PC-9 (cell line): ENCODE measurements at regions not wholly inside any gene's neighbourhood (a gene's known extent, or its start where the extent isn't known, plus 50 kb on each side); places are given as distances from the start of the nearest gene placed in this dataset.

Experiments
- BruUV-seq: library from RNA; stranded (reverse); fragments of 400-500 nt; replicated peaks from 2 replicates; lab custom pipeline; 2021; lab: Mats Ljungman, UMichigan
- CTCF ChIA-PET: fragments of 300-600 bp; sonication (Branson Sonifier 250); formaldehyde crosslinking; loops from one replicate; lab custom pipeline; 2022; ENCODE audit warnings: antibody characterized with exemption; lab: Charles Lee
- POLR2A ChIA-PET: fragments of 300-600 bp; sonication (Branson Sonifier 250); formaldehyde crosslinking; loops from one replicate; lab custom pipeline; 2022; ENCODE audit warnings: antibody characterized with exemption; ENCODE audit not compliant: unreplicated experiment; lab: Charles Lee
- DNase-seq, 2 experiments: peaks; one replicate each; pipeline versions ENCODE4 v3.0.0 to v3.0.0-alpha.2; 2015 to 2022; ENCODE audit warnings: mixed read lengths in 1 of 2
- H2AFZ ChIP-seq: fragments of 200-600 bp; sonication (generic); 2 replicates; pipeline ENCODE4 v1.8.1; 2017; ENCODE audit warnings: antibody characterized with exemption
- H3F3A ChIP-seq: fragments of 200-600 bp; sonication (generic); 2 replicates; pipeline ENCODE4 v1.8.1; 2017; ENCODE audit warnings: antibody characterized with exemption, mild to moderate bottlenecking, low read depth; ENCODE audit not compliant: insufficient read depth
- H3K27ac ChIP-seq: fragments of 200-600 bp; sonication (generic); 2 replicates; pipeline ENCODE4 v1.6.1; 2016; ENCODE audit warnings: mixed run types
- H3K27me3 ChIP-seq: fragments of 200-600 bp; sonication (generic); 2 replicates; pipeline ENCODE4 v1.6.1; 2016; ENCODE audit warnings: low read depth, mixed run types; ENCODE audit not compliant: insufficient read depth
- H3K36me3 ChIP-seq: fragments of 200-600 bp; sonication (generic); 2 replicates; pipeline ENCODE4 v1.6.1; 2016; ENCODE audit warnings: low read depth, mixed run types
- H3K4me1 ChIP-seq: fragments of 200-600 bp; sonication (generic); replicated peaks from 2 replicates; pipeline ENCODE4 v1.6.1; 2016; ENCODE audit warnings: mixed run types; ENCODE audit not compliant: insufficient read depth
- H3K4me2 ChIP-seq: fragments of 200-600 bp; sonication (generic); 2 replicates; pipeline ENCODE4 v1.6.1; 2017; ENCODE audit warnings: mixed run types
- H3K4me3 ChIP-seq: fragments of 200-600 bp; sonication (generic); 2 replicates; pipeline ENCODE4 v1.6.1; 2016; ENCODE audit warnings: mixed run types
- H3K79me2 ChIP-seq: fragments of 200-600 bp; sonication (generic); 2 replicates; pipeline ENCODE4 v1.6.1; 2017; ENCODE audit warnings: low read depth, mixed run types
- H3K9me2 ChIP-seq: fragments of 200-600 bp; sonication (generic); 2 replicates; pipeline ENCODE4 v1.8.1; 2017; ENCODE audit warnings: mild to moderate bottlenecking; ENCODE audit not compliant: insufficient read depth
- H3K9me3 ChIP-seq: fragments of 200-600 bp; sonication (generic); 2 replicates; pipeline ENCODE4 v1.8.1; 2016; ENCODE audit warnings: low read depth; ENCODE audit not compliant: insufficient read depth
- H4K20me1 ChIP-seq: fragments of 200-600 bp; sonication (generic); 2 replicates; pipeline ENCODE4 v1.8.1; 2017; ENCODE audit not compliant: insufficient read depth
- CTCF ChIP-seq: fragments of 200-600 bp; sonication (generic); conservative IDR thresholded peaks from 2 replicates; pipeline ENCODE4 v1.6.1; 2017; ENCODE audit warnings: mixed run types, antibody characterized with exemption, mild to moderate bottlenecking, moderate library complexity
- EZH2 ChIP-seq: fragments of 200-600 bp; sonication (generic); IDR thresholded peaks from 2 replicates; pipeline ENCODE4 v1.8.0; 2017; ENCODE audit warnings: antibody characterized with exemption, low read depth
- intact Hi-C: fragments of 100-400 bp; cut with micrococcal nuclease; formaldehyde crosslinking; loops from one replicate; pipeline ENCODE4 v1.10.0; 2022; ENCODE audit not compliant: unreplicated experiment

GRCh38 chr7:33687625-33688024 lies 217.7 kb upstream of the BMPER start:
- CTCF ChIA-PET: no interaction called here
- Histone ChIP-seq H3K9me2 (0 out of 2 replicates have a peak, but pooled peaks cover 3% of the 10 kb centered on the region), H3F3A (no peaks in the 10 kb centered on the region), H3K4me2 (no peak overlapping the region), H3K36me3 (no peaks in the 10 kb centered on the region), H3K9me3 (no peaks in the 10 kb centered on the region), H3K27ac (no peak overlapping the region), H3K79me2 (no peaks in the 10 kb centered on the region), H3K27me3 (no peaks in the 10 kb centered on the region), H3K4me1 (no peaks in the 10 kb centered on the region), H4K20me1 (no peaks in the 10 kb centered on the region), H3K4me3 (no peak overlapping the region), H2AFZ (no peak overlapping the region)
- POLR2A ChIA-PET: no interaction called here
- no peak for TF ChIP-seq EZH2
- DNase-seq: no peak
- intact Hi-C loops: no loop called here
- no TSS peak for BruUV-seq

GRCh38 chr7:33691180-33691579 lies 214.2 kb upstream of the BMPER start:
- no peaks in the 10 kb centered on the region for H3K4me1 ChIP-seq
- H3K79me2 ChIP-seq: no peaks in the 10 kb centered on the region
- DNase-seq: no peak
- no peaks in the 10 kb centered on the region for H3K36me3 ChIP-seq
- intact Hi-C loops: no loop called here
- H3K27ac ChIP-seq: no peak overlapping the region
- H4K20me1 ChIP-seq: no peaks in the 10 kb centered on the region
- no peaks in the 10 kb centered on the region for H3K27me3 ChIP-seq
- H3K9me2 ChIP-seq: 0 out of 2 replicates have a peak, but pooled peaks cover 3% of the 10 kb centered on the region
- no peak for TF ChIP-seq CTCF
- no peak for TF ChIP-seq EZH2
- H3K4me3 ChIP-seq: no peak overlapping the region
- H3K4me2 ChIP-seq: no peak overlapping the region
- ChIA-PET CTCF (no interaction called here), POLR2A (no interaction called here)
- H2AFZ ChIP-seq: no peak overlapping the region
- no peaks in the 10 kb centered on the region for H3F3A ChIP-seq
- no peaks in the 10 kb centered on the region for H3K9me3 ChIP-seq
- no TSS peak for BruUV-seq

- no peaks in the 10 kb centered on the region for H3K9me3 ChIP-seq
- no peak overlapping the region for H3K4me2 ChIP-seq
- intact Hi-C loops: no loop called here
- CTCF ChIA-PET: no interaction called here
- no peak overlapping the region for H2AFZ ChIP-seq
- no peak overlapping the region for H3K27ac ChIP-seq
- no peaks in the 10 kb centered on the region for H3K4me1 ChIP-seq
- H3K36me3 ChIP-seq: no peaks in the 10 kb centered on the region
- TF ChIP-seq EZH2 (no peak), CTCF (no peak)
- peaks cover 12% of the 10 kb centered on the region; the same call in 1 of the 2 replicates for H3K27me3 ChIP-seq
- no peaks in the 10 kb centered on the region for H3K79me2 ChIP-seq
- POLR2A ChIA-PET: no interaction called here
- no peaks in the 10 kb centered on the region for H3F3A ChIP-seq
- 0 out of 2 replicates have a peak, but pooled peaks cover 3% of the 10 kb centered on the region for H3K9me2 ChIP-seq
- H3K4me3 ChIP-seq: no peak overlapping the region
- DNase-seq: no peak
- H4K20me1 ChIP-seq: no peaks in the 10 kb centered on the region
- no TSS peak for BruUV-seq
Observed at GRCh38 chr7:33692956-33693355, 212.4 kb upstream of the BMPER start.

GRCh38 chr7:33694006-33694405 lies 211.3 kb upstream of the BMPER start:
- H3K4me1 ChIP-seq: no peaks in the 10 kb centered on the region
- no peak overlapping the region for H3K27ac ChIP-seq
- no peak overlapping the region for H2AFZ ChIP-seq
- peaks cover 23% of the 10 kb centered on the region for H3K27me3 ChIP-seq
- H3K9me3 ChIP-seq: no peaks in the 10 kb centered on the region
- H3K9me2 ChIP-seq: 0 out of 2 replicates have a peak, but pooled peaks cover 3% of the 10 kb centered on the region
- ChIA-PET CTCF (no interaction called here), POLR2A (no interaction called here)
- H3K36me3 ChIP-seq: no peaks in the 10 kb centered on the region
- no peak overlapping the region for H3K4me3 ChIP-seq
- intact Hi-C loops: no loop called here
- H3K79me2 ChIP-seq: no peaks in the 10 kb centered on the region
- no TSS peak for BruUV-seq
- no peak overlapping the region for H3K4me2 ChIP-seq
- TF ChIP-seq CTCF (no peak), EZH2 (no peak)
- H4K20me1 ChIP-seq: no peaks in the 10 kb centered on the region
- no peaks in the 10 kb centered on the region for H3F3A ChIP-seq
- DNase-seq: no peak
